Astrocyte of the cerebellum (primary cell): ENCODE measurements at regions not wholly inside any gene's neighbourhood (a gene's known extent, or its start where the extent isn't known, plus 50 kb on each side); places are given as distances from the start of the nearest gene placed in this dataset.

Experiments used
- DNase-seq: peaks from one replicate; pipeline ENCODE4 v3.0.0-alpha.2; 2011; ENCODE audit warnings: low read depth
- H3K4me3 ChIP-seq: 2 replicates; pipeline ENCODE4 v1.5.1; 2011; ENCODE audit warnings: mild to moderate bottlenecking, low read depth, low read length, moderate library complexity
- in situ Hi-C: cut with HindIII; loops from 2 replicates; pipeline ENCODE4 v1.10.0; 2017; ENCODE audit warnings: low sequenced_read_pairs
- TF ChIP-seq, protein P1 (sequence below): IDR thresholded peaks from 2 replicates; pipeline ENCODE4 v1.5.1; 2012; ENCODE audit warnings: low read length, low read depth, moderate library complexity, mild to moderate bottlenecking; ENCODE audit errors: missing control alignments

DNA sequence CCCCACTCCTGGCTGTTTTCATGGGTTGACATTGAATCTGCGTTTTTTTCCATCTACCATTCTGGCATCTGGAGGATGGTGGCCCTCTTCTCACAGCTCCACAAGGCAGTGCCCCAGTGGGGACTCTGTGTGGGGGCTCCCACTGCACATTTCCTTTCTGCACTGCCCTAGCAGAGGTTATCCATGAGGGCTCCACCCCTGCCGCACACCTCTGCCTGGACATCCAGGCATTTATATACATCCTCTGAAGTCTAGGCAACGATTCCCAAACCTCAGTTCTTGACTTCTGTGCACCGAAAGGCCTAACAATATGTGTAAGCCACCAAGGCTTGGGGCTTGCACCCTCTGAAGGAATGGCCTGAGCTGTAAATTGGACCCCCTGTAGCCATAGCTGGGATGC is 147.9 kb upstream of the FMN2 start:
- TF ChIP-seq, protein P1, sequence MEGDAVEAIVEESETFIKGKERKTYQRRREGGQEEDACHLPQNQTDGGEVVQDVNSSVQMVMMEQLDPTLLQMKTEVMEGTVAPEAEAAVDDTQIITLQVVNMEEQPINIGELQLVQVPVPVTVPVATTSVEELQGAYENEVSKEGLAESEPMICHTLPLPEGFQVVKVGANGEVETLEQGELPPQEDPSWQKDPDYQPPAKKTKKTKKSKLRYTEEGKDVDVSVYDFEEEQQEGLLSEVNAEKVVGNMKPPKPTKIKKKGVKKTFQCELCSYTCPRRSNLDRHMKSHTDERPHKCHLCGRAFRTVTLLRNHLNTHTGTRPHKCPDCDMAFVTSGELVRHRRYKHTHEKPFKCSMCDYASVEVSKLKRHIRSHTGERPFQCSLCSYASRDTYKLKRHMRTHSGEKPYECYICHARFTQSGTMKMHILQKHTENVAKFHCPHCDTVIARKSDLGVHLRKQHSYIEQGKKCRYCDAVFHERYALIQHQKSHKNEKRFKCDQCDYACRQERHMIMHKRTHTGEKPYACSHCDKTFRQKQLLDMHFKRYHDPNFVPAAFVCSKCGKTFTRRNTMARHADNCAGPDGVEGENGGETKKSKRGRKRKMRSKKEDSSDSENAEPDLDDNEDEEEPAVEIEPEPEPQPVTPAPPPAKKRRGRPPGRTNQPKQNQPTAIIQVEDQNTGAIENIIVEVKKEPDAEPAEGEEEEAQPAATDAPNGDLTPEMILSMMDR: no peak
- no peak overlapping the region for H3K4me3 ChIP-seq
- in situ Hi-C loops: no loop called here
- DNase-seq: no peak

DNA sequence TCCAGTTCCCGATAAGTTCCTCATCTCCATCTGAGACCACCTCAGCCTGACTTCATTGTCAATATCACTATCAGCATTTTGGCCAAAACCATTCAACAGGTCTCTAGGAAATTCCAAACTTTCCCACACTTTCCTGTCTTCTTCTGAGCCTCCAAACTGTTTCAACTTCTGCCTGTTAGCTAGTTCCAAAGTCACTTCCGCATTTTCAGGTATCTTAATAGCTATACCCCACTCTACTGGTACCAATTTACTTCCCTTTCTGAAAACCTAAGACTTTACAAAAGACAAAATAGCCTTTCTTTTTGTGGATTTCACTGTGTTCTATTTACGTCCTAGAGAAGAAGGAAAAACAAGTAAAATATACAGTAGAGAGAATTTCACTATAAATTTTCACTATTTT is 147.0 kb upstream of the FMN2 start:
- in situ Hi-C loops: no loop called here
- TF ChIP-seq, protein P1: no peak
- no peak for DNase-seq
- no peak overlapping the region for H3K4me3 ChIP-seq

DNA sequence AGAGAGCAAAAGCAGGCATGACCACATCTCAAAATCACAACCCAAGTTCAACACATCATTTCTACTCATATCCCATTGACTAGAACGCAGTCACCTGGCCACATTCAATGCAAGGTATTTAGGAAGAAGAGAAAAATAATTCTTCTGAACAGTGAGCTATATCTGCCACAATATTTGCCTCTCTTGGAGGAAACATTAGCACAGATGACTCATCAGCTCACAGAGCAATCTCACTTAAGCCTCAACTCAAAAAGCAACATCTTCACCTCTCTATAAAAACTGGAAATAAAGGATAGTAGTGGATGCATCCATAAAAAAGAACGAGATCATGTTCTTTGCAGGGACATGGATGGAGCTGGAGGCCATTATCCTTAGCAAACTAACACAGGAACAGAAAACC is 143.9 kb upstream of the FMN2 start:
- no peak for DNase-seq
- TF ChIP-seq, protein P1: no peak
- H3K4me3 ChIP-seq: no peak overlapping the region
- in situ Hi-C loops: no loop called here

DNA sequence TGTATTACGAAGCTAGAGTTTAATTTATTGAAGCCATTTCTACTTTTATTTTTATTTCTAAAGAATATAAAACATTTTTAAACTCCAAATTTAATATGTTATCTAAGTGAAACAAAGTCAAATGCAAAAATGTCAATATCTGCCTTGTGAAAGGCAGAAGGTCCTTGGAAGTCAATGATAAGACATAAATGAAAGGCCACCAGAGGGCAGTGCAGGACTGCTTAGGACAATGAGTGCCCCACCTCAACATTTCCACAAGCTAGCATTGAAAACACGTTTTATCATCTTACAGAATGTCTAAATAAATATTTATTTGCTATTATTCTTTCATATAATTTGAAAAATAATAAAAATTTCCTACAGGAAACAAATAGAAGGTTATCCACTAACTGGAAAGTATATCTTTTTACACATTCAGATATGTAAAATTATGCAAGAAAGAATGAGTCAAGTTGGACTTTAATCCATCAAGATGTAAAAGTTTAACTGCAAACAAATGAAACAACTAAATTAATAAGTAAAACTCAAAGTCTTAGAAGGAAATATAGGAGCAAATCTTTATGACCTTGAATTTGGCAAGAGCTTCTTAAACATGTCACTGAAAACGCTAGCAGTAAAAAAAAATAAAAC is 140.1 kb upstream of the FMN2 start:
- H3K4me3 ChIP-seq: no peak overlapping the region
- in situ Hi-C loops: no loop called here
- TF ChIP-seq, protein P1: peak; percentile 81
- peak; percentile 54 for DNase-seq

DNA sequence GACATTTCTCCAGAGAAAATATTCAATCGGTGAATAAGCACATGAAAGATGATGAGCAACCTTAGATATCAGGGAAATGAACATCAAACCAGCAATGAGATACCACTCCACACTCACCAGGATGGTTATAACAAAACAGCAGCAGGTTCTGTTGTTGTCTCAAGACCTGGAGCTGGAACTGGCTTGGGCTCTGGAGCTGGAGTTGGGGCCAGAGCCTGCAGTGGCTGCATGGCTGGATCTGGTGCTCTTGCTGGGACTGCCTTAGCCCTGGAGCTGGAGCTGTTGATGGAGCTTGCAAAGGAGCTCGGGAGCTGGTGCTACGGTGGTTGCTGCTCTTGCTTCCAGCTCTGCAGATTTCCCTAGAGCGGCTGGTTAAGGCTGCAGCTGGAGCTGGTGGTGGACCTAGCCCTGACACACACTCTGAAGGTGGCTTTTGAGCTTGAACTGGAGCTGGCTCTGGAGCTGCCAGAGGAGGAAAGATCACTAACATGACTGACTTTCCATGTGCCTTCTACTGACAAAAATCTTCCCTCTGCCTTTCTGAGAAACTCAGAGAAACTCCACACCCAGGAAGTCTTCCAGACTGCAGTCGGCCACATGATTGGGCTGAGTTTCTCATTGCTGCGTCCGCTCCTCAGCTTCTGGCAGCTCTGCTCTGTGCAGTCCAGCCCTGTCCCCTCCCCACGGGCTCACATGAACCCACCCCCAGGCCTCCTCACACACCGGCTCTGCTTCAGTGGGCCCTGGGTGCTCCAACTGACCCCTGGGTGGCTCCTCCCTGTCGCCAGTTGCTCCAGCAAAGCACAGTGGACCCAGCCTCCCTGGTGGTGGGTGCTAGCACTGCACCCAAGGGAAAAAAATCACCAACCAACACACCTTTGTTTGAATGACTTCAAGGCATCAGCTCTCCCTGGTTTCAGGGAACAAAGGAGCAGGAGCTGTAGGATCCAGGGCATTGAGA is 139.1 kb upstream of the FMN2 start:
- no peak for DNase-seq
- TF ChIP-seq, protein P1: peak; percentile 56
- H3K4me3 ChIP-seq: no peak overlapping the region
- in situ Hi-C loops: no loop called here

DNA sequence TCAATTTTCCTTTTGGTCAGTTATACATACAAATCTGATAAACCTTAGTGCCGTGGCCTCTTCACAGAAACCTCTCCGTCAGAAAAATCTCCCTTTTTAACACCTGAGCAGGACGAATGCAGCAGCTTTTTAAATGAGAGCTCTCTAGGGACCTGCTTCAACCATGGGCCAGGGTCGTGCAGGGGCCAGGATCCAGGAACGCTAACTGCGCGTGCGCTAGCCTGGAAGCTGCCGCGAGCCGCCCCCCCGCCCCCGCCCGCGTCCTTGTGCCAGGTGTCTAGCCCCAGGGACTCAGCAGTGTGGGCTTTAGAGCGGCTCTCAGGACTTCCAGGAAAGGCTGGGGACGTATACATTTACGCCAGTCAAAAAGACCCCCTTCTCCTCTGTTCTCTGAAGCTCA is 136.8 kb upstream of the FMN2 start:
- TF ChIP-seq, protein P1: no peak
- no peak for DNase-seq
- in situ Hi-C loops: no loop called here
- H3K4me3 ChIP-seq: no peak overlapping the region
